Islet of Langerhans (tissue), 1 donor: ENCODE measurements at regions not wholly inside any gene's neighbourhood (a gene's known extent, or its start where the extent isn't known, plus 50 kb on each side); places are given as distances from the start of the nearest gene placed in this dataset.
"Not testable (repeated sequence)": the region's sequence is repeated elsewhere in the genome, so short reads cannot be mapped to it uniquely, and the experiment has no call there.

Experiments
- FAIRE-seq: peaks from one replicate; lab custom pipeline; 2011; peaks lifted over from hg19 to GRCh38; lab: Jason Lieb, UNC

- FAIRE-seq = no peak
These were observed 576.9 kb downstream of the MATN1 start for GRCh38 chr1:30146448-30146847.

- FAIRE-seq = no peak
These were observed 577.6 kb downstream of the MATN1 start for GRCh38 chr1:30145723-30146303.

GRCh38 chr1:30144831-30145230, 578.6 kb downstream of the MATN1 start:
- no peak for FAIRE-seq

GRCh38 chr1:30143517-30143916, 579.9 kb downstream of the MATN1 start:
- no peak for FAIRE-seq

GRCh38 chr1:30140566-30140965, 582.8 kb downstream of the MATN1 start:
- no peak for FAIRE-seq

- no peak for FAIRE-seq
These were observed 584.5 kb downstream of the MATN1 start for GRCh38 chr1:30138891-30139290.

- no peak for FAIRE-seq
These were observed 586.4 kb downstream of the MATN1 start for GRCh38 chr1:30137001-30137400.

- no peak for FAIRE-seq
These were observed 587.7 kb downstream of the MATN1 start for GRCh38 chr1:30135698-30136097.

- FAIRE-seq = no peak
These were observed 588.7 kb downstream of the MATN1 start for GRCh38 chr1:30134466-30135217.

- FAIRE-seq = no peak
These were observed 589.9 kb downstream of the MATN1 start for GRCh38 chr1:30133414-30134055.

- no peak for FAIRE-seq
These were observed 590.6 kb downstream of the MATN1 start for GRCh38 chr1:30132602-30133286.

GRCh38 chr1:30130566-30130965, 592.8 kb downstream of the MATN1 start:
- FAIRE-seq = not testable (repeated sequence)

- FAIRE-seq = no peak
These were observed 593.3 kb downstream of the MATN1 start for GRCh38 chr1:30130099-30130498.

GRCh38 chr1:30129421-30130055, 593.8 kb downstream of the MATN1 start:
- FAIRE-seq = no peak

- FAIRE-seq = no peak
These were observed 594.4 kb downstream of the MATN1 start for GRCh38 chr1:30129001-30129408.

GRCh38 chr1:30126848-30127247, 596.5 kb downstream of the MATN1 start:
- FAIRE-seq = no peak

- FAIRE-seq = no peak
These were observed 597.6 kb downstream of the MATN1 start for GRCh38 chr1:30125821-30126170.

- FAIRE-seq = no peak
These were observed 598.2 kb downstream of the MATN1 start for GRCh38 chr1:30125021-30125820.

GRCh38 chr1:30123896-30124295, 599.5 kb downstream of the MATN1 start:
- no peak for FAIRE-seq

- no peak for FAIRE-seq
These were observed 600.3 kb downstream of the MATN1 start for GRCh38 chr1:30123036-30123435.

GRCh38 chr1:30120245-30121000, 603.0 kb downstream of the MATN1 start:
- FAIRE-seq = no peak
